Hindlimb muscle (tissue), 1 donor: ENCODE measurements at regions not wholly inside any gene's neighbourhood (a gene's known extent, or its start where the extent isn't known, plus 50 kb on each side); places are given as distances from the start of the nearest gene placed in this dataset.
"Not testable (repeated sequence)": the region's sequence is repeated elsewhere in the genome, so short reads cannot be mapped to it uniquely, and the experiment has no call there.

Source experiments
- DNase-seq: peaks from one replicate; pipeline ENCODE4 v3.0.0-alpha.2; 2013

GRCh38 chr12:33187409-33187808 lies 252.2 kb downstream of the SYT10 start:
- DNase-seq = no peak

- DNase-seq = no peak
Observed at GRCh38 chr12:33184161-33184560, 255.5 kb downstream of the SYT10 start.

- DNase-seq = no peak
Observed at GRCh38 chr12:33182485-33182884, 257.1 kb downstream of the SYT10 start.

- DNase-seq = no peak
Observed at GRCh38 chr12:33180918-33181317, 258.7 kb downstream of the SYT10 start.

- DNase-seq = not testable (repeated sequence)
Observed at GRCh38 chr12:33166260-33166659, 269.7 kb upstream of the PKP2 start.

- DNase-seq = no peak
Observed at GRCh38 chr12:33156042-33156441, 259.5 kb upstream of the PKP2 start.

GRCh38 chr12:33147292-33147691 lies 250.7 kb upstream of the PKP2 start:
- DNase-seq = not testable (repeated sequence)

- DNase-seq = no peak
Observed at GRCh38 chr12:33129500-33129899, 232.9 kb upstream of the PKP2 start.

GRCh38 chr12:33125755-33126154 lies 229.2 kb upstream of the PKP2 start:
- no peak for DNase-seq

- no peak for DNase-seq
Observed at GRCh38 chr12:33116284-33116683, 219.7 kb upstream of the PKP2 start.

GRCh38 chr12:33115716-33116115 lies 219.1 kb upstream of the PKP2 start:
- DNase-seq = no peak

- no peak for DNase-seq
Observed at GRCh38 chr12:33111850-33112249, 215.3 kb upstream of the PKP2 start.

- not testable (repeated sequence) for DNase-seq
Observed at GRCh38 chr12:33107827-33108226, 211.2 kb upstream of the PKP2 start.

- no peak for DNase-seq
Observed at GRCh38 chr12:33093534-33093933, 197.0 kb upstream of the PKP2 start.

- not testable (repeated sequence) for DNase-seq
Observed at GRCh38 chr12:33087876-33088275, 191.3 kb upstream of the PKP2 start.

GRCh38 chr12:33076401-33076800 lies 179.8 kb upstream of the PKP2 start:
- not testable (repeated sequence) for DNase-seq

- not testable (repeated sequence) for DNase-seq
Observed at GRCh38 chr12:33075130-33075766, 178.7 kb upstream of the PKP2 start.

- DNase-seq = no peak
Observed at GRCh38 chr12:33061844-33062243, 165.3 kb upstream of the PKP2 start.

GRCh38 chr12:33054371-33054770 lies 157.8 kb upstream of the PKP2 start:
- no peak for DNase-seq

- no peak for DNase-seq
Observed at GRCh38 chr12:33052141-33053051, 155.8 kb upstream of the PKP2 start.

GRCh38 chr12:33047666-33048065 lies 151.1 kb upstream of the PKP2 start:
- no peak for DNase-seq

GRCh38 chr12:33044447-33044846 lies 147.9 kb upstream of the PKP2 start:
- DNase-seq = no peak

GRCh38 chr12:33041562-33041961 lies 145.0 kb upstream of the PKP2 start:
- DNase-seq = no peak

- DNase-seq = not testable (repeated sequence)
Observed at GRCh38 chr12:33033999-33034398, 137.4 kb upstream of the PKP2 start.
